Transverse colon (tissue), 4 donors: ENCODE measurements at regions not wholly inside any gene's neighbourhood (a gene's known extent, or its start where the extent isn't known, plus 50 kb on each side); places are given as distances from the start of the nearest gene placed in this dataset.
"Not testable (repeated sequence)": the region's sequence is repeated elsewhere in the genome, so short reads cannot be mapped to it uniquely, and the experiment has no call there.

Experiments
- DNase-seq: peaks from one replicate; pipeline ENCODE4 v3.0.0-alpha.2; 2019
- H3K27ac ChIP-seq, 4 donors: fragments of 200-600 bp; sonication (generic); 2 replicates each; pipeline ENCODE4 v1.5.1; 2016 to 2018; ENCODE audit warnings: inconsistent platforms in 4 of 4
- H3K27me3 ChIP-seq: fragments of 200-600 bp; sonication (generic); 2 replicates; pipeline ENCODE4 v1.5.1; 2017; ENCODE audit warnings: inconsistent platforms
- H3K36me3 ChIP-seq, 4 donors: fragments of 200-600 bp; sonication (generic); 2 replicates each; pipeline ENCODE4 v1.5.1; 2017 to 2019; ENCODE audit warnings: inconsistent platforms in 4 of 4
- H3K4me1 ChIP-seq, 4 donors: fragments of 200-600 bp; sonication (generic); 2 replicates each; pipeline ENCODE4 v1.5.1; 2017 to 2020; ENCODE audit warnings: inconsistent platforms in 4 of 4
- H3K4me3 ChIP-seq, 4 donors: fragments of 200-600 bp; sonication (generic); 1 replicate in 1 of 4; 2 replicates in 3 of 4; pipeline versions ENCODE4 v1.5.1 to v1.6.1; 2017 to 2019; ENCODE audit warnings: inconsistent platforms in 4 of 4
- H3K9me3 ChIP-seq, 2 donors: fragments of 200-600 bp; sonication (generic); 2 replicates each; pipeline ENCODE4 v1.5.1; 2017 to 2019; ENCODE audit warnings: inconsistent platforms in 2 of 2
- CTCF ChIP-seq, 5 experiments: fragments of 200-600 bp in 3 of 5; fragments of 450-650 bp in 2 of 5; sonication (generic) in 3 of 5; IDR thresholded peaks; 1 replicate in 2 of 5; 2 replicates in 3 of 5; pipeline ENCODE4 v1.5.1; 2016 to 2017; ENCODE audit warnings: antibody characterized with exemption in 5 of 5, inconsistent platforms in 3 of 5, mild to moderate bottlenecking in 2 of 5, moderate library complexity in 1 of 5
- EP300 ChIP-seq: sonication (generic); formaldehyde crosslinking; IDR thresholded peaks from one replicate; pipeline ENCODE4 v1.6.1; 2017; ENCODE audit warnings: antibody characterized with exemption, low read depth
- POLR2A ChIP-seq: fragments of 450-650 bp; IDR thresholded peaks from one replicate; pipeline ENCODE4 v1.6.1; 2016; ENCODE audit warnings: antibody characterized with exemption, mild to moderate bottlenecking, moderate library complexity
- POLR2AphosphoS5 ChIP-seq, 3 donors: sonication (generic); formaldehyde crosslinking; IDR thresholded peaks; one replicate each; pipeline ENCODE4 v1.6.1; 2016; ENCODE audit warnings: antibody characterized with exemption in 3 of 3
- WGBS, 2 donors: methylation state at CpG; one replicate each; pipeline ENCODE4 v1.1.5; 2018; ENCODE audit warnings: low coverage in 1 of 2; 5-methylcytosine and 5-hydroxymethylcytosine counted together
- in situ Hi-C, 4 donors: fragments of 200-750 bp; cut with MboI; loops; one replicate each; pipeline versions ENCODE4 v1.15.0 to v1.15.1; 2017; ENCODE audit warnings: low sequenced_read_pairs in 3 of 4, low pct_ligation_motif_present in 1 of 4, low pct_unique_long_range_greater_than_20kb in 1 of 4
- intact Hi-C: fragments of 100-400 bp; cut with DNase I; formaldehyde crosslinking; loops from one replicate; pipeline ENCODE4 v1.15.1; 2023; ENCODE audit warnings: low total_unique reads

- in situ Hi-C loops: not testable (repeated sequence)
These were observed 126.7 kb downstream of the PJA2 start for GRCh38 chr5:109283086-109283485.

GRCh38 chr5:109281136-109281690 lies 128.6 kb downstream of the PJA2 start:
- intact Hi-C loops (no loop called here), in situ Hi-C loops (no loop called here)
- Histone ChIP-seq H3K4me1 (no peaks in the 10 kb centered on the region), H3K9me3 (peaks cover 4 to 13% of the 10 kb centered on the region in 2 donors), H3K27me3 (no peaks in the 10 kb centered on the region), H3K36me3 (no peaks in the 10 kb centered on the region), H3K4me3 (no peak overlapping the region), H3K27ac (no peak overlapping the region)
- TF ChIP-seq CTCF (IDR thresholded peaks at IDR 0.05) (no peak), POLR2AphosphoS5 (IDR thresholded peaks at IDR 0.05) (no peak), EP300 (no peak), POLR2A (no peak)
- peak; percentile 16 for DNase-seq
- 91% methylated on average over 3 of the region's 3 CpGs; no CpG with 5 or more reads in 1 of the 2 donors for WGBS, 2 donors

More at GRCh38 chr5:109283086-109283485, 126.7 kb downstream of the PJA2 start:
- DNase-seq, H3K4me1 ChIP-seq, H3K27ac ChIP-seq, H3K4me3 ChIP-seq, intact Hi-C loops, H3K36me3 ChIP-seq, H3K27me3 ChIP-seq: not testable (repeated sequence)
- 80 to 85% methylated on average over 1 of the region's 1 CpG for WGBS, 2 donors
- peaks cover 15 to 18% of the 10 kb centered on the region in 2 donors for H3K9me3 ChIP-seq

GRCh38 chr5:109278141-109278540 lies 131.6 kb downstream of the PJA2 start:
- DNase-seq: no peak
- H3K4me3 ChIP-seq: no peak overlapping the region
- no peaks in the 10 kb centered on the region for H3K36me3 ChIP-seq
- no peaks in the 10 kb centered on the region for H3K9me3 ChIP-seq
- in situ Hi-C loops: no loop called here
- no peak for TF ChIP-seq POLR2AphosphoS5 (IDR thresholded peaks at IDR 0.05)
- TF ChIP-seq EP300: no peak
- no peak for TF ChIP-seq CTCF (IDR thresholded peaks at IDR 0.05)
- TF ChIP-seq POLR2A: no peak
- H3K27ac ChIP-seq: no peak overlapping the region
- no peaks in the 10 kb centered on the region for H3K27me3 ChIP-seq
- H3K4me1 ChIP-seq: no peaks in the 10 kb centered on the region
- intact Hi-C loops: no loop called here
- WGBS, 2 donors: 80 to 89% methylated on average over 2 of the region's 2 CpGs

GRCh38 chr5:109275919-109276318 lies 133.9 kb downstream of the PJA2 start:
- no peaks in the 10 kb centered on the region for H3K9me3 ChIP-seq
- WGBS, 2 donors: 88 to 100% methylated on average over 1 to 2 of the region's 2 CpGs
- no peaks in the 10 kb centered on the region for H3K27me3 ChIP-seq
- no peak overlapping the region for H3K27ac ChIP-seq
- H3K4me3 ChIP-seq: no peak overlapping the region
- H3K36me3 ChIP-seq: no peaks in the 10 kb centered on the region
- no peaks in the 10 kb centered on the region for H3K4me1 ChIP-seq
- in situ Hi-C loops (no loop called here), intact Hi-C loops (no loop called here)
- DNase-seq: no peak
- TF ChIP-seq CTCF (IDR thresholded peaks at IDR 0.05): no peak
- TF ChIP-seq EP300: no peak
- no peak for TF ChIP-seq POLR2AphosphoS5 (IDR thresholded peaks at IDR 0.05)
- no peak for TF ChIP-seq POLR2A

- Histone ChIP-seq H3K27me3 (no peaks in the 10 kb centered on the region), H3K4me1 (no peaks in the 10 kb centered on the region), H3K27ac (no peak overlapping the region), H3K4me3 (no peak overlapping the region), H3K9me3 (no peaks in the 10 kb centered on the region), H3K36me3 (no peaks in the 10 kb centered on the region)
- intact Hi-C loops (no loop called here), in situ Hi-C loops (no loop called here)
- no peak for TF ChIP-seq POLR2A
- no peak for TF ChIP-seq CTCF (IDR thresholded peaks at IDR 0.05)
- TF ChIP-seq POLR2AphosphoS5 (IDR thresholded peaks at IDR 0.05): no peak
- no peak for TF ChIP-seq EP300
- no peak for DNase-seq
These were observed 136.2 kb downstream of the PJA2 start for GRCh38 chr5:109273594-109273993.
